Rectal smooth muscle tissue (tissue), 1 donor: ENCODE measurements at regions not wholly inside any gene's neighbourhood (a gene's known extent, or its start where the extent isn't known, plus 50 kb on each side); places are given as distances from the start of the nearest gene placed in this dataset.
A peak's percentile ranks its signal among the peaks of the same experiment; 100 is the strongest.

ENCODE experiments used
- H3K27ac ChIP-seq: one replicate; pipeline ENCODE4 v1.7.0; 2013; ENCODE audit warnings: low read depth, low read length, inconsistent platforms
- H3K27me3 ChIP-seq: one replicate; pipeline ENCODE4 v1.7.0; 2013; ENCODE audit warnings: low read length; ENCODE audit not compliant: control insufficient read depth, insufficient read depth
- H3K36me3 ChIP-seq: one replicate; pipeline ENCODE4 v1.7.0; 2013; ENCODE audit warnings: low read length; ENCODE audit not compliant: control insufficient read depth, insufficient read depth
- H3K4me1 ChIP-seq: one replicate; pipeline ENCODE4 v1.7.0; 2013; ENCODE audit warnings: low read length; ENCODE audit not compliant: control insufficient read depth, insufficient read depth
- H3K4me3 ChIP-seq: one replicate; pipeline ENCODE4 v1.7.0; 2013; ENCODE audit warnings: low read length
- H3K9ac ChIP-seq: one replicate; pipeline ENCODE4 v1.7.0; 2013; ENCODE audit warnings: low read length

- Histone ChIP-seq H3K9ac (no peak overlapping the region), H3K27me3 (no peaks in the 10 kb centered on the region), H3K4me3 (no peak overlapping the region), H3K36me3 (no peaks in the 10 kb centered on the region), H3K27ac (no peak overlapping the region), H3K4me1 (peaks cover 6% of the 10 kb centered on the region)
Measured at GRCh38 chr2:160989778-160990177, 170.4 kb upstream of the TANK start.

GRCh38 chr2:160993654-160994061 lies 166.6 kb upstream of the TANK start:
- H3K4me3 ChIP-seq: peak overlapping the region; percentile 44
- H3K9ac ChIP-seq: no peak overlapping the region
- H3K27ac ChIP-seq: peak overlapping the region; percentile 64

GRCh38 chr2:160994141-160995002 lies 165.9 kb upstream of the TANK start:
- peak overlapping the region; percentile 64 for H3K27ac ChIP-seq
- H3K9ac ChIP-seq: no peak overlapping the region
- H3K36me3 ChIP-seq: no peaks in the 10 kb centered on the region
- H3K4me3 ChIP-seq: peak overlapping the region; percentile 44
- H3K27me3 ChIP-seq: no peaks in the 10 kb centered on the region
- H3K4me1 ChIP-seq: peaks cover 5% of the 10 kb centered on the region

More at GRCh38 chr2:160993654-160994061, 166.6 kb upstream of the TANK start:
- H3K27me3 ChIP-seq: no peaks in the 10 kb centered on the region
- H3K4me1 ChIP-seq: peaks cover 5% of the 10 kb centered on the region
- H3K36me3 ChIP-seq: no peaks in the 10 kb centered on the region

- H3K27ac ChIP-seq: no peak overlapping the region
- H3K9ac ChIP-seq: no peak overlapping the region
- H3K27me3 ChIP-seq: no peaks in the 10 kb centered on the region
- H3K36me3 ChIP-seq: no peaks in the 10 kb centered on the region
- H3K4me3 ChIP-seq: no peak overlapping the region
- H3K4me1 ChIP-seq: peaks cover 5% of the 10 kb centered on the region
Measured at GRCh38 chr2:160996584-160996983, 163.6 kb upstream of the TANK start.

GRCh38 chr2:161004379-161004778 lies 155.8 kb upstream of the TANK start:
- no peaks in the 10 kb centered on the region for H3K36me3 ChIP-seq
- no peak overlapping the region for H3K4me3 ChIP-seq
- no peaks in the 10 kb centered on the region for H3K4me1 ChIP-seq
- H3K27ac ChIP-seq: no peak overlapping the region
- H3K27me3 ChIP-seq: no peaks in the 10 kb centered on the region
- H3K9ac ChIP-seq: no peak overlapping the region

- Histone ChIP-seq H3K27ac (no peak overlapping the region), H3K9ac (no peak overlapping the region), H3K4me1 (no peaks in the 10 kb centered on the region), H3K4me3 (no peak overlapping the region), H3K27me3 (no peaks in the 10 kb centered on the region), H3K36me3 (no peaks in the 10 kb centered on the region)
Measured at GRCh38 chr2:161005170-161005569, 155.1 kb upstream of the TANK start.

GRCh38 chr2:161008311-161008710 lies 151.9 kb upstream of the TANK start:
- Histone ChIP-seq H3K9ac (no peak overlapping the region), H3K4me3 (no peak overlapping the region)

GRCh38 chr2:161010503-161011015 lies 149.7 kb upstream of the TANK start:
- no peak overlapping the region for H3K27ac ChIP-seq
- H3K4me3 ChIP-seq: no peak overlapping the region
- no peaks in the 10 kb centered on the region for H3K4me1 ChIP-seq
- H3K36me3 ChIP-seq: no peaks in the 10 kb centered on the region
- H3K9ac ChIP-seq: no peak overlapping the region
- no peaks in the 10 kb centered on the region for H3K27me3 ChIP-seq

More at GRCh38 chr2:161008311-161008710, 151.9 kb upstream of the TANK start:
- no peaks in the 10 kb centered on the region for H3K4me1 ChIP-seq
- no peak overlapping the region for H3K27ac ChIP-seq
- H3K27me3 ChIP-seq: no peaks in the 10 kb centered on the region
- H3K36me3 ChIP-seq: no peaks in the 10 kb centered on the region

- no peaks in the 10 kb centered on the region for H3K36me3 ChIP-seq
- no peak overlapping the region for H3K27ac ChIP-seq
- H3K9ac ChIP-seq: no peak overlapping the region
- no peaks in the 10 kb centered on the region for H3K4me1 ChIP-seq
- no peaks in the 10 kb centered on the region for H3K27me3 ChIP-seq
- no peak overlapping the region for H3K4me3 ChIP-seq
Measured at GRCh38 chr2:161017780-161018470, 142.3 kb upstream of the TANK start.

GRCh38 chr2:161019311-161019710 lies 140.9 kb upstream of the TANK start:
- Histone ChIP-seq H3K4me3 (no peak overlapping the region), H3K27me3 (no peaks in the 10 kb centered on the region), H3K27ac (no peak overlapping the region), H3K9ac (no peak overlapping the region), H3K36me3 (no peaks in the 10 kb centered on the region), H3K4me1 (no peaks in the 10 kb centered on the region)

- Histone ChIP-seq H3K9ac (no peak overlapping the region), H3K4me3 (no peak overlapping the region), H3K36me3 (no peaks in the 10 kb centered on the region), H3K4me1 (no peaks in the 10 kb centered on the region), H3K27ac (no peak overlapping the region), H3K27me3 (no peaks in the 10 kb centered on the region)
Measured at GRCh38 chr2:161020437-161020836, 139.8 kb upstream of the TANK start.

GRCh38 chr2:161028581-161028980 lies 131.6 kb upstream of the TANK start:
- no peak overlapping the region for H3K4me3 ChIP-seq
- no peak overlapping the region for H3K9ac ChIP-seq

More at GRCh38 chr2:161028581-161028980, 131.6 kb upstream of the TANK start:
- Histone ChIP-seq H3K36me3 (no peaks in the 10 kb centered on the region), H3K27me3 (no peaks in the 10 kb centered on the region), H3K4me1 (no peaks in the 10 kb centered on the region), H3K27ac (no peak overlapping the region)
